GM12873 (cell line): ENCODE measurements at regions not wholly inside any gene's neighbourhood (a gene's known extent, or its start where the extent isn't known, plus 50 kb on each side); places are given as distances from the start of the nearest gene placed in this dataset.

Experiments
- TF ChIP-seq, protein P1 (sequence below): IDR thresholded peaks from 2 replicates; pipeline ENCODE4 v1.5.1; 2012; ENCODE audit warnings: low read depth, mild to moderate bottlenecking, moderate library complexity, low read length, control low read depth; ENCODE audit not compliant: insufficient read depth; ENCODE audit errors: missing control alignments

DNA sequence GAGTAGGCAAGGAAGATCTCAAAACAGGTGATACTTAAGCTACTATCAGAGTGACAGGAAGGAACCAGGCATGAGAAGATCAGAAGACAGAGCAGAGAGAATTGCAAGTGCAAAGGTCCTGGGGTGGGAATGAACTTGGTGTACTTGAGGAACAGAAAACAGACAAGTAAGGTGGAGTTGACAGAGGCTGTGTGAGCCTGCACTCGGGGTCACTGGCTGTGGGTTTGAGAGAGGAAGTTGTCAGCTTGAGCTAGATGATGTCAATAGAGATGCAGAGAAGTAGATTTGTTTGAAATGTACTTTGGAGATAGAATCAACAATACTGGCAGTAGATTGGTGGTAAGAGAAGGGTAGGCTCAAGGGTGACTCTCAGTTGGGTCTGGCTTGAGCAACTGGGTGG, 209.5 kb downstream of the CLIC5 start:
- TF ChIP-seq, protein P1, sequence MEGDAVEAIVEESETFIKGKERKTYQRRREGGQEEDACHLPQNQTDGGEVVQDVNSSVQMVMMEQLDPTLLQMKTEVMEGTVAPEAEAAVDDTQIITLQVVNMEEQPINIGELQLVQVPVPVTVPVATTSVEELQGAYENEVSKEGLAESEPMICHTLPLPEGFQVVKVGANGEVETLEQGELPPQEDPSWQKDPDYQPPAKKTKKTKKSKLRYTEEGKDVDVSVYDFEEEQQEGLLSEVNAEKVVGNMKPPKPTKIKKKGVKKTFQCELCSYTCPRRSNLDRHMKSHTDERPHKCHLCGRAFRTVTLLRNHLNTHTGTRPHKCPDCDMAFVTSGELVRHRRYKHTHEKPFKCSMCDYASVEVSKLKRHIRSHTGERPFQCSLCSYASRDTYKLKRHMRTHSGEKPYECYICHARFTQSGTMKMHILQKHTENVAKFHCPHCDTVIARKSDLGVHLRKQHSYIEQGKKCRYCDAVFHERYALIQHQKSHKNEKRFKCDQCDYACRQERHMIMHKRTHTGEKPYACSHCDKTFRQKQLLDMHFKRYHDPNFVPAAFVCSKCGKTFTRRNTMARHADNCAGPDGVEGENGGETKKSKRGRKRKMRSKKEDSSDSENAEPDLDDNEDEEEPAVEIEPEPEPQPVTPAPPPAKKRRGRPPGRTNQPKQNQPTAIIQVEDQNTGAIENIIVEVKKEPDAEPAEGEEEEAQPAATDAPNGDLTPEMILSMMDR: no peak

DNA sequence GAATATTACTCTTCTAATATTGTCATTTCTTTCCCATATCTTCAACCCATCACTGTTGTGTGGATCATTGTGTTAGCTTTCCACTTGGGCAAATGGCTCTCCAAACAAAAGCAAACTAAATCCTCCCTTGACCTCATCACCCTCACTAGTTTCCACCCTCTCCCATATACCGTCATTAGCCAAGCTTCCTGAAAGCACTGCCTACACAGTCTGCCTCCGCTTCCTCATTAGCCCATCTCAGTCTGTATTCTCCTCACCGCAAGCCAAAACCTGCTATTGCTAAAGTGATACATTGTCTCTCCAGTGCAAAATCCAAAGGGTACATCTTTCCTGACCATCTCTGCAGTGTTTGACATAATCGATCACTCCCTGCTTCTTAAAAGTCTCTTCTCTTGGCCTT, 212.6 kb downstream of the CLIC5 start:
- TF ChIP-seq, protein P1: no peak

DNA sequence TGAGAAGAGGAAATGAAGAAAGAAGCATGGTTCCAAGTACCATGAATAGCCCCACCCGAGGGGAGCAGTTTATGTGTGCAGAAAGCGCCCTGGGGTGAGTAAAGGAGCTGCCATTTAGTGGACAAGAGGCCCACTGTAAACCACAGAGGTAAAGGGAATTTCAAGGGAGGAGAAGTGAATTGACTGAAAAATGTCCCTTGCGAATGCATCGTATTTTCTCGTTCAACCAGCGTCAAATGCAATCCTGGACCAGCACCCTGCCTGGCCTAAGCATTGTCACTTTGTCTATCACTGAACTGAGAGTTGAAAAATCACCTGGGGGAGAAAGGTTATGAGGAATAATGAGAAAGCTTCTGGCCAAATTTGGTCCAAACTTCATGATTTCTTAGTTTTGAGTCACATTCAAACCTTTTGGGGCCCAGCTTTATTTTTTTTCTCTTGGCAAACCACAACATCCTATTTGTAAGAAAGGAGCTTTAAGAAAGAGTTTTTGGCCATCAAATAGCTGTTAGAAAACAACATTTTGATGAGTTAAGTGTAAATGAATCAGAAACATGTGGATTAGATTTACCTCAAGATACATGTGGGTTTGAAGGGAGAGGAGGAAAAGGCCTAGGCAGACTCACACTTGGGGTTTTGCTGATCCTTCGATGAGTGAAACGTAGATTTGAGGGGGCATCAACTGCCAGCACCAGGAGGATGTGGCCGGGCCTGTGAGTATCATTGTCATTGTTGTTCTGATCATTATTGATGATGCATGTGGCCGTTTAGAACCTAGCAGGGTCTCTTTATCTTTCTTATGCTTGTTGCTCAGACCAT, 214.0 kb downstream of the CLIC5 start:
- TF ChIP-seq, protein P1: no peak

DNA sequence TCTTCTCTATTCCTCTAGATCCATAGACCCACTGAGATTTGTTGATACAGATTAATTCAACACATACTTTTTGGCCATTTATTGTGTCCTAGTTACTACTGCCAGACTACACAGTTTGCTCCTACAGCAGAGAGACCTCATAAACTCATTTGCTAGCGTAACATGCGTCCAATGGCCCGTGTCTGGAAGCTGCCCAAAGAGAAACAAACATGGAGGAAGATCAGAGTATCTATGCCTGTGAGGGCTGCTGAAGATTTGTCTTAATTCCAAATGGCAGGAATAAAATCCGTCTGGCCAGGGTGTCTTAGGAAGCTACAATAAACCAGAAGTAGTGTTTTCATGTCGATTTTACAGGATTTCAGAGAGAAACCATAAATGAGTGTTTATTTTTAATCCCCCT, 214.7 kb downstream of the CLIC5 start:
- TF ChIP-seq, protein P1: no peak

DNA sequence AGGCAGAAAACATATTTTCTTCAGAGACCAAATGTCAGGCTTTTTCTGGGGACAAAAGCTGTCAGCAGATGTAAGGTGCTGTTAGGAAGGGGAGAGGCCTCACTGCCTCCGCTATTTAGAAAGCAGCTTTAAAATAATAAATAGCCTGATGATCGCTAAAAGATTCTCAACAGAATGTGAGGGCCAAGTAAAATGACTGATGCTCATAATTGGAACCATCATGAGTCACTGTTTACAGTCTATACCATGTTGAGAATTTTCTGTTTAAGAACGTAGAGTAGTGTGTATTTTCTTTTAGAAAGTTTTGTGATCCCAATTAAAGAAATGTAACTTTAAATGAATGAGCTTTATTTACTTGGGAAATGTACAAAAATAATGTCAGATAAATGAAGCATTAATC, 220.0 kb downstream of the CLIC5 start:
- TF ChIP-seq, protein P1: no peak

DNA sequence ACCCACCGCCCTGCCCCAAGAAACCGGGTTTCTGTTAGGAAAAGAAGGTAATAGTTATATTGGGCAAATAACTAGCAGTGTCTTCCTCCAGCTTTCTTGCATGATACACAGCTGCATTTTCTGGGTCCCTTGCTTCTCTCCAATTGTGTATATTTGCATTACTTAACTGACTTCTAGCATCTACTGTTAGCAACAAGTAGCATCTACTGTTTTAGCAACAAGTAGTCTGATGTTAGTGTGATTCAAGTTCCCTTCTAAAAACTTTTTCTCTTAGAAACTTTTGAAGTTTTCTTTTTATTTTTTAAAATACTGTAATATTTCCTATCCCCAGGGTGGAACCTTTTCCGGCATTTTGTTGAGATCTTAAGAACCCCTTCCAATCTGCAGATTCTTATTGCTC, 221.2 kb downstream of the CLIC5 start:
- TF ChIP-seq, protein P1: no peak

DNA sequence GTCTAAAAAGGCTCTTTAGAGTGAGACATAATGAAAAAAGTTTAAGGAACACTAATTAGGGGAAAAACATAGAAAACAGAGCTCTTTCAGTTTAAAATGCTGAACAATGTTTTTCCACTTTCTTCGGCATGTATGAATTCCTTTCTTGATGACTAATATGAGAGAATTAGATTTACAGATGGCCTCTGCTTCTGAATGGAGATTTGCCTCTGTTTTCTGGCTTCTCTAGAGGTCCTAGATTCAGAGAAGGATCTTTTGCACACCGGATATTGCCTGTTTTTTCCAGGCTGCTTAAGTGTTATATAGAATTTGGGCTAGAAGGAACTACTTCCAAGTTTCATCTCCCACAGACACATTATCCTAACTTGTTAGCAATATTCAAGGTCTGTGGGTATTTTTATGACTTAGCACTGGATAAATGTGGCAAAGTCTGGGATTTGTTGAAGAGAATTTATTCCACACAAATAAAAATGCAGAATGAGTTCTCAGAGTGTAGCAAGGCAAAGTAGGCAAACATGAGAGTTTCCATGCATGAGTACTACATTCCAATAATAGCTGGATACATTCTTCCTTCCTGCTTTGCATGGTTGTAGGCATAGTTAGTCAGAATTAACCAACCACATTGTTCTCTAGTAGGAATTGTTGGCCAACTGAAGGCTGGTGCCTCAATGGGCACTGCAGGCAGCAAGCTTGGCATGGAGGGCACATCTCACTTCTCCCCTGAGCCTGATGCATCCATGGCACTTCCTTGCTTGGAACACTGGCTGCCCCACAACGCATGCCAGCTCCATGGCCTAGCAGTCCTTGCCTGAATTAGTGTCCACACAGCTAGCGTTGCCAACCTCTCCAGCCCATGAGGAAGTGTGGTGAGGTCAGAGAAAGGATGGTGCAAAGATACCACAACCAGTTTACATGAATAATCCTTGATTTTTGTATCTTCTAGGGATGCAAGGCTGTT, 224.2 kb downstream of the CLIC5 start:
- TF ChIP-seq, protein P1: no peak
